DMS 273 treated with DMSO at 0.1 percent for 48 hours (cell line): ENCODE measurements at regions not wholly inside any gene's neighbourhood (a gene's known extent, or its start where the extent isn't known, plus 50 kb on each side); places are given as distances from the start of the nearest gene placed in this dataset.

Source experiments
- DNase-seq: peaks from one replicate; lab custom pipeline; 2025; lab: John Stamatoyannopoulos, UW

DNA sequence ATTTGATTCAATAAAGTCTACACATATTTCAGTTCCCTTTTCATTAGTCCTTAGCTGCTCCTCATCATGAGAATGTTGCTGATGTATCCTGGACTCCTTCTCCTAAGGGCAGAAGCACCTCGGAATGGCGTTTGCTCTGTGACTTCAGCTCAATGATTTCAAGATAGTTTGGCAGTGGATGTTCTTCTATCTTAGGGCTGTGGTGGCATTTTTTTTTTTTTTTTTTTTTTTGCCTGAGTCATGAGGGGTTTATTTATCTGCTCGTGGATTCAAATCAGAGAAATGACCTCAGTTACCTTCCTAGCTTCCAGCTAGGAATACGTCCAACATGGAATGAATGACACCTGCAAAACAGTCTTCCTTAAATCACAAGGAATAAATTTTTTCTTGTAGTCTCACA lies 220.0 kb upstream of the ZBED5 start:
- no peak for DNase-seq

DNA sequence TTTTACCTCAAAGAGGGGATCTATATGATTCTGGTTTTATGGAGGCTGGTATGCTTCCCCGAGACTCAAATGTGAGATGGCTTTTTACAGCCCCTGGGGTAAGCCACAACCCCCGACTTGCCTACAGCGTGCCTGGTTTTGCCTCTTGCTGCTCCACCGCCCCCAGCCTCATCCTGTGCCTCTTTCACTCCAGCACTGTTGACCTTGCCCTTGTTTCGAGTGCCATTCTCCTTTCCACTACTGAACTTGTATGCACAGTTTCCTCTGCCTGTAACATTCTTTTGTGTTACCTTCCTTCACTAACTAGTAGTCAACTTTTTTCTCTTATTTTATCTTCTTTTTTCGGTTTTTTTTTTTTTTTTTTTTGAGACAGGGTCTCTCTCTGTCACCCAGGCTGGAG lies 219.0 kb upstream of the ZBED5 start:
- DNase-seq = no peak

GRCh38 chr11:11076276-11076675 lies 218.4 kb upstream of the ZBED5 start:
- DNase-seq = no peak

GRCh38 chr11:11075515-11076171 lies 217.8 kb upstream of the ZBED5 start:
- no peak for DNase-seq

DNA sequence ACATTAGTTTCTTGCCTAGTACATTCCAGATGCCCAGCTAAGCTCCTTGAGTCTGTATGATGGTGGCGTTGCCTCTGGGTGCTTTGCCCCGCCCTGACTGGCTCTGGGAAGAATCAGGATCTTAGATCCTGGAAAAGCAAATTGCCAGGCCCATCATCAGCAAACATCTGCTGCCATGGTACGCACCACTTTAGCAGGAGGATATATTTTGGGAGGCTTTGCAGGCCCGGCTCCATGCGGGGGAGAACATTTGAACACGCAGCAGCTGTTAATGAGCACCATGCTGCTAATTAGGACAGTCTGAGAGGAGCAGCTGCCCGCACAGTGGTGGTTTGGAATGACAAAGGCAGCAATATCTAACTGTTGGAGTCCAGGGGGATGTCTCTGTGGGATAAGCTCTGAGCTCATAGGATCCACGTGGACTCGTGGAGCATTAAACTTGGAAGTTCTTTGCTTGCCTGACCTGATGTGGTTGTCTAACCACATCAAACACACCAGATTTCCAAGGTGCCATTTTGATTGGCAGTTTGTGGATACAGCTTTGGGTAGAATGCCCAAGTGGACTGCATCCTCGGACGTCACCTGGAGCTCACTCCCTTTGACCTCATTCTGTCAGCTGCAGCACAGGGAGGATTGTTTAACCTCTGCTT lies 217.0 kb upstream of the ZBED5 start:
- no peak for DNase-seq

DNA sequence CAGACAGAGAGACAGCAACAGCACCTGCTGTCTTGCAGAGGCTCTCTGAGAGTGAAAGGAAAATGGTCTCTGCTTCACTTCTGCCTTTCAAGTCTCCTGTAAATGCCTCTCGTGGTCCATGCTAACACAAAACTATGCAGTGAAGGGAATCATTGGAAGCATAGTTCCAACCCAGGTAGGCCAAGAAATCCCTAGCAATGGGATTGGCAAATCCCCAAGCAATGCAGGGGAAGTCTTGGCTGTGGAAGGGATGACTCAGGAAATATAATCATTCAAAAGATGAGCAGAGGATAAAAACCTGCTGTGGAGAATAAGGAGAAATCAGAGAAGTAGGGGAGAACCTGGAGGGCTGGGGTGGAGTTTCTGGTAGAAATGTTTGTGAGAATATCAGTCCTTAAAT lies 216.1 kb upstream of the ZBED5 start:
- DNase-seq = no peak

DNA sequence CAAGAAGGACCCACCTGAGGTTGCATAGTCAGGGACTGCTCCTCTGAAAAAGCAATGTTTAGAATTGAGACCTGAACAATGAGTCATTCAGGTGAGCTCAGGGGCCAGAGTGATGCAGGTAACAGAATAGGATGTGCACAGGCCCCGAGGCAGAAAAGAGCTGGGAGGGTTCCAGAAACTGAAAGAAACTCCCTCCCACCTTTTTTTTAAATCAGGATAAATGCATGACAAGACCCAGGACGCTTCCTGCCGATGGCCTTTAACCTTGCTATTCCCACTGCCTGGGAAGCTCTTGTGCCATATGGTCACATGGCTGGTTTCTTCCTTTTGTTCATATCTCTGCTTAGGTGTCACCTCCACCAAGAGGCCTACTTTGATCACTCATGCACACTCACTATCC lies 214.2 kb upstream of the ZBED5 start:
- DNase-seq = no peak

GRCh38 chr11:11071486-11071885 lies 213.6 kb upstream of the ZBED5 start:
- no peak for DNase-seq

DNA sequence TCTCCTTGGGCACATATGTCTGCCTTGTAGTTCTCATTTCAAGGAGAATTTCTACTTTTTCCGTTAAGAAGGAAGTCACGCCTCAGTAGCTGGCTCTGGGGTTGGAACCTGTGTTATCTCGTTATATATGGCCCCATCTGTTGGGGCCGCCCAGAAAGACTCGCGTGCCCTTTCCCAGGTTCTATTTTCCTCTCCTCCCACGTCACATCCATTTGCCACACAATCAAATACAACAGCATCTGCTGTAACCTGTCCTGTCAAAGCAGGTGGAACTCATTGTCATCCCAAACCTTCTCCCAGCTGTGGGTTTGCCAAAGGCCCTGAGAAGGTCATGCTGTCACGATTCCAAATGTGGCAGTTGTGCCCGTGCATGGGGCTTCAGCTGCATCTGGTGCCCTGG lies 213.1 kb upstream of the ZBED5 start:
- no peak for DNase-seq

DNA sequence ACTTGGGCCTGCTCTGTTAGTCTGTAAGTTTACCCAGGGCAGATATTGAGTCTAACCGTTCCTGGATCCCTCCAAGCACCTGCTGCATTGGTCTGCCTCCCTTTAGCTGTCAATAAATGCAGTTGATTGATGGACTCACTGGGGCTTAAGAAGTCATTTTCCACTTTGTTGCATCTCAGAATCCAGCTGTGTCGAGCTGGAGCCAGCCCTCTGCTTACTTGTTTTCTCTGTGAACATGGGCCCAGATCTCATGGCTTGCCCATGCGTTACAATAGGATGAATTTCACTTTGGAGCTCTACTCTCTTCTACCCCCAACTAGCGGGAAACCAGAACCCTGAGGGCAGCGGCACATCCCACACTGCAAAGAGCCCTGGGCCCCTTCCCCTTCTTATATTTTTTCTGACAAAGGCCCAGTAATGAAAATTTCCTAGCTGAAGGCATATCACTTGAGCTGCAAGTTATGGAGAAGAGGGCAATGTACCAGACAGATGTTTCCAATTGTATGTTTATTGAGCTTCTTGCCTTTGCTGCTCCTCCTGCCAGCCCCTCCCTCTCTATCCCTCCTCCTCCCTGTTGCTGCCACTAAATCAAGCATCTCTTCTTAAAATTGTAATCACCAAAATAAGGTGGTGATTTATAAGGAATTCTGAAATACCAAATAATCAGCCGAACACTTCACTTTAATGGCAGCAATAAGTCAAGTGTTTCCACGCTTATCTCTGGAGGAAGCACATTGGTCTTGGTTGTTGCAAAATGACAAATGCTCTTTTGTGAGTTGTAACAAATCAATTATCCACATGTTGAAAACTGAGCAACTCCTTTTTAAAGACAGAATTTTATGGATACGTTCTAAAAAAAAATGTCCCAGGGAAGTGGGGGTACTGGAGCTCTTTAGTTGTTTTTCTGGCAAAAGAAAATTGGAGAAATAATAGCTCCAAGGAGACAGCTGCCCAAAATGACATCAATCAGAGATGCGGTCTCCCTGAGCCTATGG lies 212.3 kb upstream of the ZBED5 start:
- DNase-seq = no peak

DNA sequence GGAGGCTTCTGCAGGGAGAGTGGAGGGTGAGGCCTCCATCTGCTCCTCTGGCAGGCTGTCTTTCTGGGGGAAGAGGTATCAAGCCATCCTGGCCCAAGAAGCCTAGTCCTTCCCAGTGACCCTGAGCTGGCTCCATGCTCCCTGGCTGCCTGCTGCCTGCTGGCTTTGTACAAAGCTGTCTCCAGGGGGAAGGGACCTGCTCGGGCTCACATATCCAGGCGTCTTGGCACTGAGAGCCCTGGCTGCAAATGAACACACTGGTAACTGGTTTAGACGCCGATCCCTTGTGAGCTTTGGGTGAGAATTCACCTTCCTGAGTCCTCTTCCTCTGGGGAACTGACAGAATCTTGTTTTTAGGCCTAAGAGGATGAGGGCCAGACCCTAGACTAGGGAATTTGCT lies 210.3 kb upstream of the ZBED5 start:
- DNase-seq = no peak

DNA sequence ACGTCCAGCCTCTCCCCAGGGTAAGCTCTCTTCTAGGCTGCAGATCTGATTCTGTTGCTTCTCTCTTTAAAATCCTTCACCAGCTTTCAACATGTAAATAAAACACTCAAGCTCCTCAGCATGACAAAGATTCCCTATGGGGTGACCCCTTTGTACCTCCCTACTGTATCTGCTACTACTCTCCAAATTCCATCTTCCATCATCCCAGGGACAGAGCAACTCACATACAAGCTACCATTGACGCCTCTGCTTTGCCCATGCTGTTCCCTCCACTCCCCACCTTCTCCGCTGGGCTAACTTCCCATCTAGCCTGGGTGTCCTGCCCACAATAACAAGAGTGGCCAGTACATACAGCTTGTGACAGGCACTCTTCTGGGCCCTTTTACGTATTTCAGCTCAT lies 207.5 kb upstream of the ZBED5 start:
- DNase-seq = no peak

- DNase-seq = no peak
These were observed 199.6 kb upstream of the ZBED5 start for GRCh38 chr11:11057472-11057854.

DNA sequence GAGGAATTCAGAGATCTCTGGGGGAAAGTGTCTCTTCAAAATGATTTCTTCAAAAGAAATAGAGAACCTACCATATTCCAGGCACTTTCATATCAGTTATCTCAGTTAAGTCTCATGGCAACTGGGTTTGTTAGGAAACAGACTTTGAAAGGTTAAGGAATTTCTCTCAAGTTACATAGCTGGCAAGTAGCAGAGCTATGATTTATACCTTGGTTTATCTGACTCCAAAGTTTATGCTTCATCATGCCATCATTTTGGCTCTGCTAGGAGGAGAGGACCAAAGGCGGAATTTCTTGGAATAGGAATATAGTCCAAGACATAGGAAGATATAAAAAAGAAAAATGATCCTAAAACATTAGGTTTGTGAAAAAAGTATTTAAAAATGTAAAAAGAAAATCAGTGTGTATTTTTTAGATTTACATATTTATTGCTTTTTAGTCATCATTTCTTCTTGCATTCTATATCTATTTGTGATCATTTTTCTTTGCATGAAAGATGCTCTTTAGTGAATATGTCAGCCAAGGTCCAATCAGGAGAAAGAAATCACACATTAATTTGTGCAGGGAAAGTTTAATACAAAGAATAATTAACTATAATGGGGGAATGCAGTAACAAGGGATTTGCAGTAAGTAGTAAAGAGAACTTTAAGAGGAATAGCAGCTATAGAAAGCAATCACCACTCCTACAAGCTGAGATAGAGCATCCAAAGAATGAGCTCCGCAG lies 199.1 kb upstream of the ZBED5 start:
- no peak for DNase-seq

DNA sequence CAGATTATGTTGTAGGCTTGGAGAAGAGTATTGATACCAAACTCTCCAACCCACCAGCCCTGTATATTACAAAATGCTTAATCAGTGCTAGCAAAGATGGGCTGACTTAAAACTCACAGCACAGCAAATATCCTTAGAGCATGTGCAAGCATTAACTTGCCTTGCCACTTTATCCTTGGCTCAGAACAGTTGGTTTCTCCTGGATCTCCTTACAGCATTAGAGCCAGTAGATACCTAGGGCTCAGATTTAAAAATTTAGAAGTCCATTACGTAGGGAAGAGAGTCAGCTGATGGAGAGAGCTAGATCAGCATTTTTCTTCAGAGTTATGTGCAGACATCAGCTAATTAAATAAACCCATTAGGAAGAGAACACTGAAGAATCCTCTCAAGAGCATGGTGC lies 198.5 kb upstream of the ZBED5 start:
- no peak for DNase-seq

GRCh38 chr11:11047851-11048610 lies 190.2 kb upstream of the ZBED5 start:
- no peak for DNase-seq

DNA sequence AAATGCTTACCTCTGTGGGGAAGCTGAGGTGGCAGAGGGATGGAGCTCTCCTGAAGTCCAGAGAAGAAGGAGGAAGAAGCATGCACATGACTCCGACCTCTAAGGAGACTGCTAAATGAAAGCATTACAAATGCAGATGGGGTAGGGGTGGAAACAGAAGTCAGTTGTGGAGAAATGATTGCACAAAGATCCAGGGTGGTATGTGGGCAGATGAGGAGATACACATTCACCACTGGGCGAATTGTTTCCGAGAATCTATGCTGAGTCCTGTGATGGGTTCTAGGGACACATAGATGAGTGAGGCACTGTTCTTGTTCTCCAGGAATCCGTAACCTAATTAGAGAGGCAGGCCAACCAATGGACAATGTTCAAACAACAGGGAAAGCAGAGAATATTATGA lies 188.9 kb upstream of the ZBED5 start:
- DNase-seq = no peak

DNA sequence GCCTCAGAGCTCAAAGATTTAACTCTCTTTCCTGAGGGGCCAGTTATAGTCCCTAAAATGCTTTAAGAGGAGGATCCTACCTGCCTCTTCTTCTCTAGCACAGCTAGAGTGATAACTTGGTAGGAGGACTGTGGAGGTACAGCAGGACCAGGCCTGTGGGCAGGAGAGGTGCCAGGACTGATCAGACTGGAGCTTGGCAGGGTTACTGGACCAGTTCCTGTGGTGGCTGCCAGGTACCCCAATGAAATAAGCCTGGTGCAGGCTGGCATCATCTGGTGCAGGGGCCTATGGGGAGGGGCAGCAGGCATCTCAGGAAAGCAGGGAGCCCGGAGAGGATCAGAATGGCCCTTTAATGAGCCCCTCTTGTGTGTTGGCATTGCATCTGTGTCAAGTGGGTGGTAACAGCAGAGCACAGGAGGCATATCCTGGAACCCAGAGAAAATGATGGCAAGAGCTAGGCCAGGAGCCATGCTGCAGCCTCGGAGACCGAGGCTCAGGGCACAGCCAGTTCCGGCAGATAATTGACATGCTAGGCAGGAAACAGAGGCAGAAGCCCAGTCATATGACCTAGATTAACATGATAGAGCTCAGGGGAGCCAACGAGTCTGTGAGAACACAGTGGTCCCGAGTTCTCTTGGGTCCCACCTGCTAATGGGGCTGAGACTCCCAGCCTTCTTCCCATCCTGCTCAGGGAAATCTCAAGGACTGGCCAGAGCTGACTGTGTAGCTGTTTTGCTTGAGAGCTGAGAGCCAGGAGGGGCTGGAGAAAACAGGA lies 187.5 kb upstream of the ZBED5 start:
- DNase-seq = no peak

DNA sequence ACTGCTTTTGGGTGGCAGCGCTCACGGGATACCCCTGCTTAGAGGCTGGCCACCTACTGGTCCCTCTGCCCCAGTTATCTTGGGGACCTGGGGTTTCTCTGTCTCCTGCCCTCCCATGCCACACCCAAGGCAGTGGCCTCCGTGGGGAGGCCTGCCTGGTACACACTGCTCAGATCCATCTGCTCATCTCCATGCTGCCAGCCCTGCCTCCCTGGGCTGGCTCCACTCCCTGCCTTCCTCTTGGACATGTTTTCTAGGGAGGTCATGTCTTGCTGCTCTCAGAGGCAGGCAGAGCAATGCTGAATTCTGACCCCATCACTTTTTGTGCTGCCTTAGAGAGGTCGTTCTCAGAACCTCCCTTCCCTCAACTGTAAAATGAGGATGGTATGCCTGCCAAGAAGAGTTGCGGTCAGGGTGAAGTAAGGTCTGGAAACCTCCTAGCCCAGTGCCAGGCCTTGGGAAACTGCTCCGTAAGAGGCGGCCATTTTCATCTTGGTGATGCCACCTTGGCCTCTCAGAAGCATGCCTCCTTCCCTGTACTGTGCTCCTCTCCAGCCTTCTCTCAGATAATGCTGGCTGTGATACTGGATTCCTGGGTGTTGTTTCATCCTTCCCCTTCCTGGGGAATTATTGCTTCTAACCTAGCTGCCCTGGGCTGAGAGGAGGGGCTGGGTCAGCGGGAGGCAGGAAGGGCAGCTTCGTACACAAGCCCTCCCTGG lies 186.4 kb upstream of the ZBED5 start:
- no peak for DNase-seq

DNA sequence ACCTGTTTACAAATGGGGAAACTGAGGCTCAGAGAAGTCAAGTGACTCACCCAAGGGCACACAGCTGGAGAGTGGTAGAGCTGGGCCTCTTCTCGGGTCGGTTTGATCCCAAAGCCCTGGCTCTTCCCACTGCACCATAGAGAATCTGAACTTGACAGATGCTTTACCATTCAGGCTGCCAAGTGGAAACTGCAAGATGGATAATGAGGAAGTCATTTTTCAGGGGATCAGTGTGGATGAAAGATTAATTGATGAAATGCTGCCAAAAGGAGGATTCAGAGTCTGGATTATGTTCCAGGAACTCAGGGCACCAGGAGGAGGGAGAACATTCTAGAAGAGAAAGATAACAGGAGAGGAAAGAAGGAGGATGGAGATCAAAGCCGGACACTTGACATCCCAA lies 185.9 kb upstream of the ZBED5 start:
- DNase-seq = no peak
